Heart right ventricle (tissue), 16 donors: ENCODE measurements at regions not wholly inside any gene's neighbourhood (a gene's known extent, or its start where the extent isn't known, plus 50 kb on each side); places are given as distances from the start of the nearest gene placed in this dataset.
A peak's percentile ranks its signal among the peaks of the same experiment; 100 is the strongest.
"Not testable (repeated sequence)": the region's sequence is repeated elsewhere in the genome, so short reads cannot be mapped to it uniquely, and the experiment has no call there.

ENCODE experiments used
- ATAC-seq, 8 donors: fragments of 200-7000 bp; cut with Tn5 transposase; one replicate each; pipeline ENCODE4 v1.9.1; 2020; ENCODE audit warnings: mild to moderate bottlenecking in 8 of 8, moderate library complexity in 8 of 8, moderate number of reproducible peaks in 1 of 8
- DNase-seq, 2 donors: peaks; one replicate each; pipeline ENCODE4 v3.0.0-alpha.2; 2020
- H3K27ac ChIP-seq, 10 donors: fragments of 200-600 bp; sonication (generic) in 2 of 10; one replicate each; pipeline versions ENCODE4 v1.5.0 to v1.8.0; 2020 to 2022; ENCODE audit warnings: mild to moderate bottlenecking in 3 of 10
- H3K27me3 ChIP-seq, 7 donors: fragments of 200-600 bp; one replicate each; pipeline ENCODE4 v1.8.0; 2021 to 2022; ENCODE audit warnings: mild to moderate bottlenecking in 2 of 7
- H3K36me3 ChIP-seq, 9 donors: fragments of 200-600 bp; sonication (generic) in 1 of 9; one replicate each; pipeline versions ENCODE4 v1.5.0 to v1.8.0; 2020 to 2022; ENCODE audit warnings: mild to moderate bottlenecking in 2 of 9
- H3K4me1 ChIP-seq, 9 donors: fragments of 200-600 bp; sonication (generic) in 1 of 9; one replicate each; pipeline versions ENCODE4 v1.5.0 to v1.8.0; 2020 to 2022; ENCODE audit warnings: mild to moderate bottlenecking in 4 of 9
- H3K4me3 ChIP-seq, 10 donors: fragments of 200-600 bp; sonication (generic) in 2 of 10; one replicate each; pipeline versions ENCODE4 v1.5.0 to v1.8.0; 2020 to 2022; ENCODE audit warnings: mild to moderate bottlenecking in 7 of 10, moderate library complexity in 2 of 10
- H3K9me3 ChIP-seq, 11 donors: fragments of 200-600 bp in 10 of 11; sonication (generic) in 2 of 11; one replicate each; pipeline versions ENCODE4 v1.5.0 to v1.8.0; 2013 to 2022; ENCODE audit warnings: mild to moderate bottlenecking in 2 of 11, control low read depth in 1 of 11, moderate library complexity in 1 of 11
- WGBS, 2 donors: extraction: QIAGEN DNeasy Blood & Tissue Kit; methylation state at CpG; one replicate each; pipeline ENCODE4 v1.1.7; 2013; ENCODE audit warnings: inconsistent platforms in 1 of 2; 5-methylcytosine and 5-hydroxymethylcytosine counted together
- intact Hi-C, 10 donors: fragments of 100-400 bp; cut with DNase I; formaldehyde crosslinking; loops; one replicate each; pipeline versions ENCODE4 v1.11.1 to v1.14.2; 2022
- TF ChIP-seq, protein P1 (sequence below), 9 donors: fragments of 200-600 bp; sonication (generic) in 2 of 9; IDR thresholded peaks; one replicate each; pipeline versions ENCODE4 v1.5.0 to v1.8.0; 2021 to 2022; ENCODE audit warnings: antibody characterized with exemption in 9 of 9, mild to moderate bottlenecking in 5 of 9, moderate library complexity in 1 of 9
- donor health status: Arrhythmogenic right ventricular cardiomyopathy.
- donor health status: ischemic (EF 13 %, LVEDD 7.1; RV severe dilation, severe dysfunction).
- donor health status: healthy with polysubstance abuse.
- donor health status: DM: no; HTN: yes; CAD: no.
- donor health status: DM: no; HTN: no; CAD: no.
- donor health status: ischemic (EF 25% LVEDD 6.9; RV normal size, moderate dysfunction).
- donor health status: ischemic (EF 25% LVEDD 5.7; RV mildly dilated, moderate dysfunction).
- donor health status: healthy.
- donor health status: DM: yes; HTN: yes; CAD: no.
- donor health status: Ischemic cardiomyopathy.
- donor health status: ischemic (EF 35%, LVEDD 5.7; RV mildly dilated, moderate dysfunction).
- donor health status: nonischemic (EF 11% LVEDD 7.7; RV severe dilation, severe dysfunction).
- donor health status: DM: yes; HTN: yes; CAD: no.
- donor health status: PGD.
- donor health status: ischemic (EF 29% LVEDD 5.4; RV normal size, mild dysfunction).
- donor health status: nonischemic (EF 23%, LVEDD 6.1; RV moderate dilation, normal function).

- WGBS, 2 donors: 91 to 96% methylated on average over 1 of the region's 1 CpG
- TF ChIP-seq, protein P1, sequence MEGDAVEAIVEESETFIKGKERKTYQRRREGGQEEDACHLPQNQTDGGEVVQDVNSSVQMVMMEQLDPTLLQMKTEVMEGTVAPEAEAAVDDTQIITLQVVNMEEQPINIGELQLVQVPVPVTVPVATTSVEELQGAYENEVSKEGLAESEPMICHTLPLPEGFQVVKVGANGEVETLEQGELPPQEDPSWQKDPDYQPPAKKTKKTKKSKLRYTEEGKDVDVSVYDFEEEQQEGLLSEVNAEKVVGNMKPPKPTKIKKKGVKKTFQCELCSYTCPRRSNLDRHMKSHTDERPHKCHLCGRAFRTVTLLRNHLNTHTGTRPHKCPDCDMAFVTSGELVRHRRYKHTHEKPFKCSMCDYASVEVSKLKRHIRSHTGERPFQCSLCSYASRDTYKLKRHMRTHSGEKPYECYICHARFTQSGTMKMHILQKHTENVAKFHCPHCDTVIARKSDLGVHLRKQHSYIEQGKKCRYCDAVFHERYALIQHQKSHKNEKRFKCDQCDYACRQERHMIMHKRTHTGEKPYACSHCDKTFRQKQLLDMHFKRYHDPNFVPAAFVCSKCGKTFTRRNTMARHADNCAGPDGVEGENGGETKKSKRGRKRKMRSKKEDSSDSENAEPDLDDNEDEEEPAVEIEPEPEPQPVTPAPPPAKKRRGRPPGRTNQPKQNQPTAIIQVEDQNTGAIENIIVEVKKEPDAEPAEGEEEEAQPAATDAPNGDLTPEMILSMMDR (IDR thresholded peaks at IDR 0.05): no peak
- H3K4me1 ChIP-seq: peaks cover 0 to 66% (median 32%) of the 10 kb centered on the region in 9 donors
These were observed 140.7 kb upstream of the NEDD9 start for GRCh38 chr6:11373208-11373607.

DNA sequence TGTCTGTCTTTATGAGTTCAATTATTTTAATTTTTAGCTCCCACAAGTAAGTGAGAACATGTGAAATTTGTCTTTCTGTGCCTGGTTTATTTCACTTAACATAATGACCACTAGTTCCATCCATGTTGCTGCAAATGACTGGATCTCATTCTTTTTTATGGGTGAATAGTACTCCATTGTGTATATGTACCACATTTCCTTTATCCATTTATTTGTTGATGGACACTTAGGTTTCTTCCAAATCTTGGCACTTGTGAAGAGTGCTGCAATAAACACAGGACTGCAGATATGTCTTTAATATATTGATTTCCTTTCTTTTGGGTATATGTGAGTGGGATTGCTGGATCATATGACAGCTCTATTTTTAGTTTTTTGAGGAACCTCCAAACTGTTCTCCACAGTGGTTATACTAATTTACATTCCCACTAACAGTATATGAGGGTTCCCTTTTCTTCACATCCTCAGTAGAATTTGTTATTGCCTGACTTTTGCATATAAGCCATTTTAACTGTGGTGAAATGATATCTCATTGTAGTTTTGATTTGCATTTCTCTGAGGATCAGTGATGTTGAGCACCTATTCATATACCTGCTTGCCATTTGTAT, 139.8 kb upstream of the NEDD9 start:
- peaks cover 0 to 76% (median 41%) of the 10 kb centered on the region in 9 donors for H3K4me1 ChIP-seq

More at GRCh38 chr6:11373208-11373607, 140.7 kb upstream of the NEDD9 start:
- Histone ChIP-seq H3K36me3 (no peaks in the 10 kb centered on the region), H3K27ac (no peak overlapping the region), H3K9me3 (no peaks in the 10 kb centered on the region), H3K27me3 (no peaks in the 10 kb centered on the region), H3K4me3 (no peak overlapping the region)
- intact Hi-C loops: no loop called here
- no peak for ATAC-seq
- no peak for DNase-seq

DNA sequence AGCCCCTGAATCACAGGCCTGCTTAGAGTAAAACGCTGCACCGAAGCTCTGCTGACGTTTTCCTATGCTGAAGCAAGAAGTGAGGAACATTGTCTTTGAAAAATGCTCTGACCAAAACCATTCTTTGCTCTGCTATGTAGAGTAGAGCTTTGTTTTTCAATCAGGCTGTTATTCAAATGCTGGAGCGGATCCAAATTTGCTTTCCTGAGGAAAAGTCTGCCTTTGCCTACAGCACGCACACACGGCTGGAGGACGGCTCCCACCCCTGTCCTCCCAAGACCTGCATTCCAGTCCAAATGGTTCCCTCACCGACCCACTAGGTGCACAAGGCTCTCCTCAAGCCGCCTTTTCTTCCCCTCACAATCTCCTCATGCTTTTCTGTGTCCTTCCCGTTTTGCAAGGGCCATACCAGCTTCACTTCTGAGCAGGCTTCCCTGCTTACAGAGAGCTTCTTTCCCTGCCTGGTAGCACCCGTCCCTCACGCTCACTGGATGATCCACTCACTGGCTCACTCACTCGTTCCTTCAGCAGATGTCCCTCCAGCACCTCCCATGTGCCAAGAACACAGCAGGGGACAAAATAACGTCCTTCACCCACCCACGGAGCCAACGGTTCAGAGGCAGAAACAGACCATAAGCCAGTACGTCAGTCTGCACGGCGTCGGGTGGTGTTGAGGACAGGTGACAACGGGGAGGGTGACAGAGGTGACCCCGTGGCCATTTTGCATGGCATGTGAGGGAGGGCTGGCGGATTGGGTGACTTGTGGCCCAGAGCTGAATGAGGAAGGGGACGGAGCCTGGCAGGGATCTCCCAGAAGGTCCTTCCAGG, 137.9 kb upstream of the NEDD9 start:
- TF ChIP-seq, protein P1 (IDR thresholded peaks at IDR 0.05): no peak
- Histone ChIP-seq H3K36me3 (no peaks in the 10 kb centered on the region), H3K27me3 (no peaks in the 10 kb centered on the region), H3K4me1 (peaks cover 0 to 89% (median 60%) of the 10 kb centered on the region in 9 donors), H3K9me3 (no peaks in the 10 kb centered on the region), H3K4me3 (no peak overlapping the region), H3K27ac (peak overlapping the region; percentile 70 to 92 (median 84))
- peak; percentile 30 to 73 for DNase-seq
- peak; percentile 55 to 93 (median 80) for ATAC-seq
- intact Hi-C loops: no loop called here
- WGBS, 2 donors: 69 to 70% methylated on average over 24 of the region's 24 CpGs

More for the DNA sequence above, 139.8 kb upstream of the NEDD9 start:
- H3K36me3 ChIP-seq, H3K4me3 ChIP-seq, intact Hi-C loops, H3K27ac ChIP-seq, H3K27me3 ChIP-seq, ATAC-seq, DNase-seq, H3K9me3 ChIP-seq: not testable (repeated sequence)

GRCh38 chr6:11368760-11369159, 136.3 kb upstream of the NEDD9 start:
- 87 to 95% methylated on average over 1 of the region's 1 CpG for WGBS, 2 donors
- DNase-seq (no peak), ATAC-seq (no peak)
- intact Hi-C loops: loop anchor here in 3 of 10 donors (5.0 to 10.0 kb wide), 5 partner anchors 59 to 154 kb away; no protein-coding TSS in a partner anchor
- Histone ChIP-seq H3K27ac (peak overlapping the region; percentile 39 to 92 (median 84)), H3K36me3 (no peaks in the 10 kb centered on the region), H3K27me3 (no peaks in the 10 kb centered on the region), H3K4me1 (peaks cover 2 to 89% (median 63%) of the 10 kb centered on the region in 9 donors), H3K4me3 (no peak overlapping the region), H3K9me3 (no peaks in the 10 kb centered on the region)
- TF ChIP-seq, protein P1 (IDR thresholded peaks at IDR 0.05): no peak
